ENCODE measurements at regions not wholly inside any gene's neighbourhood (a gene's known extent, or its start where the extent isn't known, plus 50 kb on each side); places are given as distances from the start of the nearest gene placed in this dataset.
"Not testable (repeated sequence)": the region's sequence is repeated elsewhere in the genome, so short reads cannot be mapped to it uniquely, and the experiment has no call there.

GRCh38 chr5:92977846-92978540, 603.0 kb downstream of the NR2F1-AS1 start:
- FAIRE-seq, result no peak

- no peak for FAIRE-seq
Measured at GRCh38 chr5:92976156-92976555, 604.9 kb downstream of the NR2F1-AS1 start.

DNA sequence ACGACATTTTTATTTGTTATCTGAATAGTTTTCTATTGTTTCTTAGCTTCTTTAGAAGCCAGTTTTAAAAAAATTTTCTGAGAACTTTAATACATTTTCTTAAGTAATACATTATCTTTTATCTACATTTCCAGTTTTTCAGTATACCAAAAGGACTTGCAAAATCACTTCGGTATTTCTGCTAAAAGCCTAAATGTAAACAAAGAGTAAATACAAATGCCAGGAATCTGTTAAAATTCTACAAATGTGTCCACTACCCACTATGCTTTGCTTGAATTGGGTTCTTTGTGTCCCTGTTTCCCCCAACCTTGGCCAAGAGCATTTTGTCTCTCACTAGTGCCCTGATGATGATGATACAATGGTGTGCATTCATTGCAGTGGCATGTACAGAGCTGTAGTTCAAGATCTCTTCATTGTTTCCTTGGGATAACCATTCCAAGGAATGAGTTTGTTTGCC, 611.2 kb downstream of the NR2F1-AS1 start:
- no peak for FAIRE-seq

GRCh38 chr5:92969191-92969780, 611.7 kb downstream of the NR2F1-AS1 start:
- FAIRE-seq, result no peak

- FAIRE-seq, result no peak
Measured at GRCh38 chr5:92963800-92964199, 617.2 kb downstream of the NR2F1-AS1 start.

GRCh38 chr5:92962752-92963151, 618.3 kb downstream of the NR2F1-AS1 start:
- no peak for FAIRE-seq

- no peak for FAIRE-seq
Measured at GRCh38 chr5:92956886-92957285, 624.1 kb downstream of the NR2F1-AS1 start.

- FAIRE-seq, result peak; percentile 60
Measured at GRCh38 chr5:92952243-92952642, 628.8 kb downstream of the NR2F1-AS1 start.

- FAIRE-seq, result no peak
Measured at GRCh38 chr5:92951746-92952145, 629.3 kb downstream of the NR2F1-AS1 start.

GRCh38 chr5:92946546-92946945, 634.5 kb downstream of the NR2F1-AS1 start:
- FAIRE-seq, result no peak

GRCh38 chr5:92945605-92946097, 635.4 kb downstream of the NR2F1-AS1 start:
- no peak for FAIRE-seq

- no peak for FAIRE-seq
Measured at GRCh38 chr5:92944903-92945604, 636.0 kb downstream of the NR2F1-AS1 start.

DNA sequence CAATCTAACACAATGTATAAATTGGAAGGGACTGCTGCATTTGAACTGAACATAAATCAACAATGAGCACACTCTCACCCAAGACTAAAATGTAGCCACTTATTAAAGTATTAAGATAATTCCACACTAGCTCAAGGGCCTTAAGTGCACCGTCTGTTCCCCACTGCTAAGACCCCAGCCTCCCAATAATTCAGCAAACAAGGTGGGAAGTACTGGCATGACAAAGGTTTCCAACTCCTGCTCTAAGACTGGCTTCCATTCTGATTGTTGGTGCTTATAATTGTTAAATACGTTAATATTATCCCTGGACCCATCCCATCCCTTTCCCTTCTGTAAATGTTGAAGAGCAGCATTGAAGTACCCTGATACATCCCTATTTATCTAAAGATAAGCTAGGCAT, 636.7 kb downstream of the NR2F1-AS1 start:
- no peak for FAIRE-seq

DNA sequence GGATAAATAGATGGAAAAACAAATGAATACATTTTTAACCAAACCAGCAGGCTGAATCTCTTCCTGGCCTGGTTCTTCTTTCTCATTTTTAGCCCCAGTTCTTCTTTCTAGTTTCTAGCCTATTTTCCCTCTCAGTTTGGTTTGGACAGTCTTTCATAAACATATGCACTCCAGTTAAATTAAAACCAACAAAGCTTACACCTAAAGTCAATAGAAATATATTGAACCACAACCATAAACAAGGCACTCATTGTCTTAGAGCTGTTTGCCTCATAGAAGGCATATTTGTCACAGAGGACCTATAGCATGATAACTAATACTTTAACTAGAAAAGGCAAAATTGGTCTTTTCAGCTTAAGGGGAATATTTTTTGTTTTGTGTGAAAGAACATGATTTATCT, 638.3 kb downstream of the NR2F1-AS1 start:
- FAIRE-seq, result no peak

DNA sequence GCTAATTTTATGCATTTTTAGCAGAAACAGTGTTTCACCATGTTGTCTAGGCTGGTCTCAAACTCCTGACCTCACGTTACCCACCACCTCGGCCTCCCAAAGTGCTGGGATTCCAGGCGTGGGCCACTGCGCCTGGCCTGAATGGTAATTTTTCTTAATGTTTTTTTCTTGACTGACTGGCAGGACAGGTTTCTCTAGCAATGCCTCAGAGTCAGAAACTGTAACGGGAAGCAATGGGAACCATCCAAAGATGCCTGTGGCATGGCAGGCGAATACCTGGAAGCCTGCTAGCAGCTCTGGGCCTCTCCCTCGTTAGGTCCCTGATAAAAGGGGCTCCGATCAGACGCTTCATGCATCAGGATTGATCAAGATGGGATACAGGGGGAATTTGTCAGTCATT, 639.2 kb downstream of the NR2F1-AS1 start:
- FAIRE-seq, result no peak

- FAIRE-seq, result no peak
Measured at GRCh38 chr5:92939428-92939827, 641.6 kb downstream of the NR2F1-AS1 start.

GRCh38 chr5:92937396-92937795, 643.6 kb downstream of the NR2F1-AS1 start:
- not testable (repeated sequence) for FAIRE-seq

- FAIRE-seq, result no peak
Measured at GRCh38 chr5:92930057-92930456, 651.0 kb downstream of the NR2F1-AS1 start.

DNA sequence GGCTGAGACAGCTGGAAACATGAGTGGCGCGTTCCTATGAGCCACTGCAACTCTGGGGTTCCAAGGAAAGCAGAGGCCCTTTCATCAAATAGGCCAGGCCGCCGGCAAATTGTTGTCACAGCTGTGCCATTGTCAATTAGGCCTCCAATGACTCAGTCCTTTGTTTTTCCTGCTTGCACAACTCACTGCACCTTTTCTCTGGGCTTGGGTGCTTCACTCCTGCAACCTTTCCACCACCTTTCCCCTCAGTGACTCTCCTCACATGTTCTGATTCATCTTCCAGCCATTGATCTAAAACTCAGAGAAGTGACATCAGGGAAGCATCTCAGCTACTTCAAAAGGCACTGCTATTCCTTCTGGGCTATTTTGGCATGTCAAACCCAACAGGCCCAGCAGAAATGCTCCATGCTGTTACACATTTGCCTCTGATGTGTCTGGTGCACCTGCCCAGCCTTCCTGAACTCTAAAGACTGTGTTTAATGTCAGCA, 653.7 kb downstream of the NR2F1-AS1 start:
- no peak for FAIRE-seq

DNA sequence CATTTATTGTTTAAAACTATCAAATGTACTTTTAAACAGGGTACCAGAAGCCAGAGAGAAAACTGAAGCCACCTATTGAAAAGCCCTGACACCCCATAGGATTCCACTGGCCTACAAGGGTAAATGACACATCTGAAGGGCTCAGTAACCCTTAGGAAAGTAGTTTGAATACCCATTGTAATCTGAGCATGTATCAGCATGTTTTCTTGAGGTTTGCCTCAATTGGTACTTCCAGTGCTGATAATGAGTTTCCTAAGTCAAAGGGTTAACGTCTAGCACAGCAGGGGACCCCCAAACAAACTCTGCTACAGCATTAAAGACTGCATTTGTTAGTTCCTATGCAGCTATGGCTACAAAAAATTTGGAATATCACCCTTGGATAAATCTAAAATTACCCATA, 657.1 kb downstream of the NR2F1-AS1 start:
- no peak for FAIRE-seq

GRCh38 chr5:92922231-92922967, 658.6 kb downstream of the NR2F1-AS1 start:
- FAIRE-seq, result no peak

DNA sequence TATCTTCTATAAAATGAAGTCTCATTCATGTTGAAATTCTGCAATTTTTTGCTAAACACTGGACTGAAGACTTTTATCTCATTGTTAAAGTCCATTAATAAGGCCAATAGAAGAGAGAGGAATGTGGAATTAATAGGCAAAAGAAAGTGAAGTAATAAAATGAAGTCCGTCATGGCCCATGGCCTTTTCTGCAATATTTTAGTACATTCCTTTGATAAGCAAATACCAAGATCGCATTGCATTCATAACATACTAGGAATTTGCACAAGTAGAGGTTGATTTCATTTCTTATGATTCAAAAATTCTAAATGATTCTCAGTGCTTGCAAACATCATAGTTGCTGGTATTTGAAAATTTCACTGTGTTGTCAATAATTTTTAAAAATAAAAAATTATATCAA, 664.0 kb downstream of the NR2F1-AS1 start:
- no peak for FAIRE-seq

DNA sequence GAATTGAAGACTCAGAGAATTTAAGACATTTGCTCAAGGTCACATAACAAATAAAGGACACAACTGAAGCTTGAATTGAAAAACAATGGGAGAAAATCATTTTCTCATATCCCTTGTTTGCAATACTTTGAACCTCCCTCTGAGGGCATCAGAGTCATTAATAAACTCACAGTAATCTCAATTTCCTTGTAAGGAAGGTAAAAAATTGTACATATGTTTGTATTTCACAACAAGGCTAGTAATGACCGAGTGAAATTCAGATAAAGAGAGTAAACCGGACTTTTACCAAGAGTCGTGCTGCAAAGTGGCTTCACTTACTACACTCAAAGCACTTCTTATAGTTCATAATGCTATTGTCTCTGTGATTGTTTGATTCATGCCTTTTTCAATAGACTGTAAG, 665.0 kb downstream of the NR2F1-AS1 start:
- peak; percentile 5 for FAIRE-seq
